ENCODE measurements at regions not wholly inside any gene's neighbourhood (a gene's known extent, or its start where the extent isn't known, plus 50 kb on each side); places are given as distances from the start of the nearest gene placed in this dataset.

DNA sequence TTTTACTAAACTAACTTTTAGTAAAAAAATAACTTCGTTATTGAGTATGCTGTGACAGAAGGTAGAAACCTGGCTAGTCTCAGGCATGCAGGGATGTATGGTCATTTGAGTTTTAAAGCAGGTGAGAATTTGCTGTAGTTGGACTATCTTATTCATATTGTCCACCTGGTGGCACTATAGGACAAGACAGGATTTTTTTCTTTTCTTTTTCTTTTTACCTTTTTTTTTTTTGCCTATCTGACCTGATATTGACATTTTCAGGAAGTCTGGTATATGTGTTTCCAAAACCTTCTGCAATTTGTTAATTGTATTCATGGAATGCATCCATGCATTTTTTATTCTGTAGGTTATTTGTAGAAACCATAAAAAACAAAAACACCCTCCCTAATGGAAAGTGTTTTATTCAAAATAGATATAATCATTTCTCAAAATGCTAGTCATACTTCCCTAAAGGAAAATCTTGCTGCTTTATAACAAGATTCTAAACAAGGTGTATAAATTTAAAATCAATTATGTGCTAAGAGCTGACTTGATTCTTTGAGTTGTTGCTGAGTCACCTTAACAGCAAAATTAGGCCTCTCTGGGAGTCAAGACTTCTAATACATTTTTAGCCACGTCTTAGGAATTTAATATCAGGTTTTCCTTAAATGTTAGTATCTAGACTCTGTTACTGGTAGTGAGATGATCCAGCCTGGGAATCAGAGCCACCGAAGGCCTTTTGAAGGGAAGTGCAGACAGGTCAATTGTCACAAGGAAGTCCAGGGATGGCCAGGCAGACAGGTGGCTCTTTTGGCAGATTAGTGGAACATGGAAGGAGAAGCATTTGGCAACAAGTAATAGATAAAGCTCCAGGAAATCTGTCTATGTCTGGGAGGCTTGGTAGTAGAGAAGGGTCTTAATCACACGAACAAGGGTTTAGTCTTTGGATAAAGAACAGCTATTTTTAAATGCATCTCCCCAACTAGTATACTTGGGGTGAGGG, 201.3 kb upstream of the GNPDA2 start:
- peak; percentile 4 to 77 (median 11) for DNase-seq

GRCh38 chr4:44916411-44916810, 190.1 kb upstream of the GNPDA2 start:
- DNase-seq = peak in 1 of 3 experiments; percentile 23

- peak in 1 of 3 experiments; percentile 29 for DNase-seq
These were observed 188.4 kb upstream of the GNPDA2 start for GRCh38 chr4:44914748-44915147.

DNA sequence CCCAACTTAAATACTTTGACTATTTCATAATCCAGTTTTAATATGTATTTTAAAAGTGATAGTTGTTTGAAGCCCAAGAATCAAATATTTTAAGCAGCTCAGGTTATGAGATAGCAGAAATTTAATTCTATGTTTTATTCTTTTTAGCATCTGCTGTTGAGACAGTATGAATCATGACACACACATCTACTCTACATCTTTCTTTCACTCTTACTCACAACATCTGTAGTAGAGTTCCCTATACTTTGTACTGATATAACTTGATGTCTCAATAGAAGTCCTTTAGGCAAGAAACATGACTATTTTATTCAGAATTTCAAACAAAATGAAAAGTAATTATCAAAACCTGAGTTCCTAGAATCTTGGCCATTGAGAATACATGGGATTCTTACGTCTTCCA, 187.9 kb upstream of the GNPDA2 start:
- DNase-seq = no peak

GRCh38 chr4:44912980-44913379, 186.6 kb upstream of the GNPDA2 start:
- DNase-seq = no peak

GRCh38 chr4:44908565-44908964, 182.2 kb upstream of the GNPDA2 start:
- DNase-seq = no peak

DNA sequence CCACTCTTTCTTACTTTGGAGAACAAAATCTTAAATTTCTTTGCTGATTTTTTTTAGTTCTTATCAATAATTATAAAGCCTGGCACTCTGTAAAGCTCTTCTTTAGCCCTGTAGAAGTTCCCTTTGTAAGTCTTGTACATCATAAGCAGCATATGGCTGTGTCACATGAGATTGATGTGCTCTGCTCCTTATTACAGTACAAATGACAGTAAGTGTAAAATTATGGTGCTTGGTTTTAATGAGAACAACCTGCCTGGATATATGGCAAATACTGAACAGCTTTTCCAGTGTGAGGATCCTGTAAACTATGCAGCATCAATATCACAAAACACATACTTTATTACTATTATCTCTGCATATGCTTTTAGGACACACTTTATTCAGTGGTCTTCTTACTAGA, 145.9 kb upstream of the GNPDA2 start:
- peak in 1 of 3 experiments; percentile 56 for DNase-seq

DNA sequence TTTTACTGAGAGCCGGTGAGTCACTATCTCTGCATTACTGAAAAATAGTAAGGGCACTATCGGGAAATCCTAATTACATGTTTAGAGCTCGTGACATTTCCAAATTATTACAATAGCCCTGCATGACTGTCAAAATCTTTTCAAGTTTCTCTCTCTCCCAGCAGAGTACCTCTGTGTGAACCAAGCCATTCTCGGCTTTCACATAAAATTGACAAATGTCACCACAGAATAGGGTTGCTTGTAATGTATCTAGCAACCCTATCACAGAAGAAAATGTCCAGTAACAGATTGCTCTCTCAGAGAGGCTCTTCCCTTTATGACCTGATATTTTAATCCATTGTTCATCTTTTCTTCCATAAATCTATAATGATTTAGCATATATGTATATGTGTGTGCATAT, 144.8 kb upstream of the GNPDA2 start:
- peak in 1 of 3 experiments; percentile 10 for DNase-seq

DNA sequence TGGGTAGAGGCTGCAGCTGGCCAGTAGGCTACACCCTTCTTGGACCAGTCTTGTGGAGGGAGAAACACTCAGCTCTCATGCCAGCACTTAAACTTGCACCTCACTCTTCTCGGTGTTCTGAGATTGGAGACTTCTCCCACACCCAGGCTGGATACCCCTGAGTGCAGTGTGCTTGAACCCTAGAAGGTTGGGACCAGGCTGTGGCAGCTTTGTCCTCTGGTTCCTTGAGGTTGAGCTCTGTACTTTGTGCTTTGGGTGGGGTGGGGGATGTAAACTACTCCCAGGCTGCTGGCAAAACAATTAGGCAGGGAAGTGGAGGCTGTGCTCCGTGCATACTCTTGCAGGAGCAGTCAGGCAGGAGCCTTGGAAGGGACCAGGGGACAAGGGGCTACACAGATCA, 143.6 kb upstream of the GNPDA2 start:
- DNase-seq = no peak

- no peak for DNase-seq
These were observed 143.0 kb upstream of the GNPDA2 start for GRCh38 chr4:44869222-44869882.

DNA sequence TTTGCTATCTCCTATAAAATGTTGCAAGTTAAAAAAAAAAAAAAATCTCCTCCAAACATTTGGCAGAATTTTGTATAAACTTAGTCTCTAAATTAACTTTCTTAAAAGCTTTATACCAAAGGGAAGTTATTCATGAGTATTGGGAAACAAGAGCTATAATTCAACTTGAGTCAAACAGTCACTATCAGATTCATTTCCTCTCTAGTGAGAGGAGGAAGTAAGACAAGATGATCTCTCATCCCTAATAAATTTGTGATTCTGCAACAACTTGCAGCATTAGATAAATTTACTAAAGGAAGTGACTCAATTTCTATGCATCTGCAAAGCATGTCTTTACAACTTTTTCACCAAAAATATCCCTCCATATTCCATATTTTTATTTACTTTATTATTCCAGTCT, 135.4 kb upstream of the GNPDA2 start:
- no peak for DNase-seq

- no peak for DNase-seq
These were observed 133.1 kb upstream of the GNPDA2 start for GRCh38 chr4:44859477-44859876.

GRCh38 chr4:44848466-44848865, 122.1 kb upstream of the GNPDA2 start:
- peak in 2 of 3 experiments; percentile 15 to 67 for DNase-seq

- DNase-seq = no peak
These were observed 119.6 kb upstream of the GNPDA2 start for GRCh38 chr4:44845993-44846392.

DNA sequence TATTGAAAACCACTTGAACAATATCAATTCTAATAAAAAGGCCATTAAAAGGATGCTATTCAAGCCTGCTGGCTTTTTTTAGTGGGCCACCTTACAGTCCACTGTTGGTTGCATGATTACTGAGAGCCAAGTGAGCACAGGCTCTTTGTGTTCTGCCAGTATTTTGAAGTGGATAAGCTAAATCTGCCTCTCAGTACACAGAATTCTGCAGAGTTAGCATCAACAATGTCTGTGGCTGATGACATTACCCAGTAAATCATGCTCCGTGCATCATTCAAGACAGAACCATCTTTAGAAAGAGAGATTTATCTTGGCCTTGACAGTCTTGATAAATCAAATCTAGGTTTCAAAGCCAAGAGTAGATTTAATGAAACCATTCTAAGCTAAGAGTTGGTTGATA, 119.0 kb upstream of the GNPDA2 start:
- DNase-seq = peak in 1 of 3 experiments; percentile 11

DNA sequence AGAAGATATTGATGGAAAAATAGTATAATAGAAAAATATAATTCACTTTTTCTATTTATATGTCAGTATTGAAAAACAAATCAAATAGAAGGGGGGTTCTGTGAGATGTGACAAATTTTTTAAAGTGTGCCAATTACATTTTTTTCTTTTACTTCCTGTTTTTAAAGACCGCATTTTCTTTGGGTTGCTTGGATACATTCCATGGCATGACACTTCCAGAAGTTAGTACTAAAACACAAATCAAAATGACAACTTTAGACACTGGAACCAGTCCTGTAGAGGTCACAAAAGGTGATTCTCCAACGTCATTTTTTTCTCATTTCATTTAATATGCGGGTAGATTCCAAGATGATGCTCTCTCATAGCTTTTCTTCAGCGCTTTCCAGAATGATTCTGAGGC, 116.2 kb upstream of the GNPDA2 start:
- DNase-seq = no peak

- DNase-seq = no peak
These were observed 91.6 kb upstream of the GNPDA2 start for GRCh38 chr4:44817930-44818329.

GRCh38 chr4:44806071-44806470, 79.7 kb upstream of the GNPDA2 start:
- DNase-seq = peak in 2 of 3 experiments; percentile 16 to 79

- no peak for DNase-seq
These were observed 77.9 kb upstream of the GNPDA2 start for GRCh38 chr4:44804301-44804700.

GRCh38 chr4:44801384-44801783, 75.0 kb upstream of the GNPDA2 start:
- no peak for DNase-seq

- no peak for DNase-seq
These were observed 65.5 kb upstream of the GNPDA2 start for GRCh38 chr4:44791831-44792230.

DNA sequence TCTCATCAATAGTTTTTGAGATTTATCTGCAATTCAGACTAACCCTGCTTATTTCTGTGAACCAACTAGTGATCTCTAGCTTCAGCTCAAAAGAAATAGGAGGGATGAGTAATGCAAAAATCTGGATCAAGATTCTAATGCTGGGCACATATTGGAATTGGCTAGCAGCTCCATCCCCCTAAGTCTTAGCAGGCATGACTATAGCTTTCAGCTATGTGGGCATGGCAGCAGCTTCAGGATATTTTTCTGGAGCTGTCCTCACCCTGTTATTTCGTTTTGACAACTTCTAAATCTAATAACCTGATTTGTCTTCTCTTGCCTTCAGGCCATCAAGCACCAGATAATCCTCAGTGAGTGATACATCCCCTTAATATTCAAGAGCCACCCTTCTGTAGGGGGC, 50.8 kb upstream of the GNPDA2 start:
- no peak for DNase-seq

Data from NCI-H1417 (cell line).